Dermis microvascular lymphatic vessel endothelial cell (primary cell): ENCODE measurements at regions not wholly inside any gene's neighbourhood (a gene's known extent, or its start where the extent isn't known, plus 50 kb on each side); places are given as distances from the start of the nearest gene placed in this dataset.
"Not testable (repeated sequence)": the region's sequence is repeated elsewhere in the genome, so short reads cannot be mapped to it uniquely, and the experiment has no call there.

Experiments used
- DNase-seq, 2 donors: peaks; one replicate each; pipeline versions ENCODE4 v3.0.0 to v3.0.0-alpha.2; 2010; ENCODE audit warnings: low read depth in 2 of 2

DNA sequence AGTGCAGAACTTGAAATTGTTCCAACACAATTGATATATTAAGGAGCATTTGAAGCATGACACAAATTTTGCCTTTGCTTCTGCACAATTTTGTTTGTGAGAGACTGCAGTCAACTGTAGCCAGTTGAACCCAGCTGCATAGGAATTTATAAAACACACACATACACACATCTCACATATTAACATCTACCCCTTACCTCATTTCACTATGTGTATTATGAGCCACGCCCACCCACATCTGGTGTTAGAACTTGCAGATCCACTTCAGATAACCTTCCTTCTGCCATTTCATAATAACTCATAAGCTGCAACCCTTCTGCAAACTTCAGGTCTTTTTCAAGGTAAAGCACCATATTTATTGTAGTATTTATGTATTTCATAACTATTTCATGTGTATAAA, 188.1 kb upstream of the WDFY3 start:
- DNase-seq: no peak

DNA sequence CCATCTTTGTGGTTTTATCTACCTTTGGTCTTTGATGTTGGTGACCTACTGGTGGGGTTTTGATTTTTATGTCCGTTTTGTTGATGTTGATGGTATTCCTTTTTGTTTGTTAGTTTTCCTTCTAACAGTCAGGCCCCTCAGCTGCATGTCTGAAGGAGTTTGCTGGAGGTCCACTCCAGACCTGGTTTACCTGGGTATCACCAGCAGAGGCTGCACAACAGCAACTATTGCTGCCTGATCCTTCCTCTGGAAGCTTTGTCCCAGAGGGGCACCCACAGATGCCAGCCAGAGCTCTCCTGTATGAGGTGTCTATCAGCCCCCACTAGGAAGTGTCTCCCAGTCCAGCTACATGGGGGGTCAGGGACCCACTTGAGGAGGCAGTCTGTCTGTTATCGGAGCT, 199.3 kb upstream of the WDFY3 start:
- no peak for DNase-seq

DNA sequence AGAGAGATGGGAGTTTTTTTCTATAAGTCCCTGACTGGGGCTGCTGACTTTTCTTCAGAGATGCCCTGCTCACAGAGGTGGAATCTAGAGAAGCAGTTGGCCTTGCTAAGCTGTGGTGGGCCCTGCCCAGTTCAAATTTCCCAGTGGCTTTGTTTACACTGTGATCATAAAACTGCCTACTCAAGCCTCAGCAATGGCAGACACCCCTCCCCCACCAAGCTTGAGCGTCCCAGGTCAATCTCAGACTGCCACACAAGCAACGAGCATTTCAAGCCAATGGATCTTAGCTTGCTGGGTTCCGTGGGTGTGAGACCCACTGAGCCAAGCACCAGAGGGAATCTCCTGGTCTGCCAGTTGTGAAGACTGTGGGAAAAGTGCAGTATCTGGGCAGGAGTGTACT, 199.8 kb upstream of the WDFY3 start:
- DNase-seq: no peak

DNA sequence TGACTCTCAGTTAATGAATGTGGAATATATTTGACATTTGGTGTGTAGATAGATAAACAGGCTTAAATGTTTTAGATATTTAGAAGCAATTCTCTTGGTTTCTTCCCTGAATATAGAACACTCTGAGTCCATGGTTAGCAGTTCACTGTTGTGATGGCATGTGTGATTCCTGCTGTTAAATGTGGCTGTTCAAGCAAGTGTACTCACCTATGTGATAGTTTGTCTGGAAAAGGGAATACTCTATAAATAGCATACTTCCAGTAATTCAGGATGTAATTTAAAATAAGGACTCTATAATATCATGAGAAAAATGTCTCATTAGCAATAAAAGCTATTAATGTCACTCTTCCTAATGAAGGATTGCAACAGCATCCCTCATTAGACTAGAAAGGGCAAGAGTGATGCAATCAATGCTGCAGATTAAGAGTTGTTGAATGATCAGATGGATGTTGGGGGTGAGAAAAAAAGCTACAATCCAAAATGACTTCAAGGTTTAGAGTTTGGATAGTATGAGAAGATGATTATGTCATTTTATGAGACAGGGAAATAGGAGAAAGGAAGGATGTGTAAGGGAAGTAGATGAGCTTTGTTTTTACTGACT, 201.8 kb upstream of the WDFY3 start:
- no peak for DNase-seq

DNA sequence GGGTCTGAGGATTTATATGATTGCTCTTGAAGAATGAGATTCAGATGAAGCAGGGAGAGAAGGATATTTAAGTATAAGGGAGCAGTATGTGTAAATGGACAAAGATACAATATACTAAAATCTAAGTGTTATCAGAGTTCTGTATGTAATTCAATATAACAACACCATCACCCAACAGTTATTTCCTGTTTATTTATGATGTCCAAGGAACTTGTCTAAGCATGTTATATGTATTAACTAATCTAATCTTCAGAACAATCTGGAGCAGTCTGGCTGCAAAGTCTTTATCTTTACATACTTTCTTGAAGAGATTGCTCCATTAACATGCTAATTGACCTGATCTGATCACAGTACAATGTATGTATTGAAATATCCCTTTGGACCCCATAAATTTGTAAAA, 203.8 kb upstream of the WDFY3 start:
- DNase-seq: no peak

DNA sequence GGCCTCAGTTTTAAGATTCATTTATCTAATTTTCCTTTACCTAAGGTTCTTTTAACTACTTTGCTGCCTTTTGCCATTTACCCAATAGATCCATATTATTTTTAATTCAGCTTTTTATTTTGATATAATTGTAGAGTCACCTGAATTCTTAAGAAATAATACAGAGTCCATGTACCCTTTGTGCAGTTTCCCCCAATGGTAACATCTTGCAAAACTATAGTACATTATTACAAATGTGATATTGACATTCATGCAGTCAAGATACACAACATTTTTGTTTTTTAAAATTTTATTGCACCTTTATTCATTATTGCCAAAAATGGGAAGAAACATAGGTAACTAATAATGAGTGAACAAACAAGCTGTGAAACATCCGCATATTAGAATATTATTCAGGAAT, 208.7 kb upstream of the WDFY3 start:
- no peak for DNase-seq

DNA sequence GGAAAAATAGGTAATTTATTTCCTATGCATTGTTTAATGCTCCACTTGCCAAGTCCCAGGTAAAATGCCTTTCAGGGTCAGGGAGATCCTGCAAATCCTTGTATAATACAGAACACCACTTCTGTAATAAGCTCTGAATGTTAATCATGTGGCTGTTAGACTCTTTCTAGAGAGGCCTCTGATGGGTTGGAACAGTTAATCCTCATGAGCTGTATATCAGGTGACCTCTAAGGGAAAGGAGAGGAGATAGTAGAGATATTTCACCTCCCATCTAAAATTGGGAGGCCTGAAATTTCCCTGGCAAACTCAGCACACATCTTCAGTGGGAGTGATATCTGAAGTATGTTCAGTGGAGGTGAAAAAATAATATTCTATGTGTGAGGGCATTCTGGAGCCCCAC, 210.6 kb upstream of the WDFY3 start:
- no peak for DNase-seq

DNA sequence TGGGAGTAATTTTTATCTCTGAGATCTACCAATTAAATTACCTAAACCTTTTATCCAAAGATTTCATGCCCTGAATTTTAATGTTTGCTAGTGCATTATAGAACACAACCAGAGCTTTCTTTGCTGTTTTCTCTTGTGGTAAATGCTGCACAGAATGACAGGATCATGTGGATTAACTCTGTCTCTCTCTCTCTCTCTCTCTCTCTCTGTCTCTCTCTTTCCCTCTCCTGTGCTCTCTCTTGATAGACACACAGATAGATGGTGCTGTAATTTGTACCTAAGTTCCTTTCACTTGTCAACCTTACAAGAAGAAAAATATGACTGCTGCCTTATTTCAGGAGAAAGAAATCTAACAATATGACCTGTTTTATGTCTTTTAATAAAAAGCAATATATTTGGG, 211.2 kb upstream of the WDFY3 start:
- no peak for DNase-seq

DNA sequence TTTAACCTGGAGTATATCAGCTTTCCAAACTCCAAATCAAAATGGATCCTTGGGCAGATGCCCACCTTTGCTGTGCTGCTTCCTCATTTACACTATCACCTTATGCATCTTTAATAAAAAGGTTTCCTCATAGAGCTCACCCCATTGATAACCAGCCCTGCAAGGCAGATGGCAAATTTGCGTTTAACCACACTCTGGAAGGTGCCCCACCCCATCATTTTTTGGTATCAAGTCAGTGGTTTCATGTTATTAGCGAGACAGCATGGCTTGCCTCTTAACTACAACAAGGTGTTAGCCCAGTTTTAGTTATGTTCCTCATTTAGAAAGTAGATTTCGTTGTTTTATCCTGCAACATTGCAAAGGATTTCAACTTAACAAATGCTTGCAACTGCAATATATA, 214.0 kb upstream of the WDFY3 start:
- DNase-seq: no peak

DNA sequence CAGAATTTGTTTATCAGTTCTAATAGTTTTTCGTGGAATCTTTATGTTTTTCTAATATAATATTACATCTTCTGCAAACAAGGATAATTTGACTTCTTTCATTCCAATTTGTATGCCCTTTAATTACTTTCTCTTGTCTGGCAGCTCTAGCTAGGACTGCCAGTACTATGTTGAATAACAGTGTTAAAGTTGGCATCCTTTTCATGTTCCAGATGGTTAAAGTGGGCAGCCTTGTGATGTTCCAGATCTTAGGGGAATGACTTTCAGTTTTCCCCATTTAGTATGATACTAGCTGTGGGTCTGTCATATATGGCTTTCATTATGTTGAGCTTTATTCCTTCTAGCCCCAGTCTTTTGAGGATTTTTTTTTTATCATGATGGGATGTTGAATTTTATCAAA, 220.6 kb upstream of the WDFY3 start:
- no peak for DNase-seq

DNA sequence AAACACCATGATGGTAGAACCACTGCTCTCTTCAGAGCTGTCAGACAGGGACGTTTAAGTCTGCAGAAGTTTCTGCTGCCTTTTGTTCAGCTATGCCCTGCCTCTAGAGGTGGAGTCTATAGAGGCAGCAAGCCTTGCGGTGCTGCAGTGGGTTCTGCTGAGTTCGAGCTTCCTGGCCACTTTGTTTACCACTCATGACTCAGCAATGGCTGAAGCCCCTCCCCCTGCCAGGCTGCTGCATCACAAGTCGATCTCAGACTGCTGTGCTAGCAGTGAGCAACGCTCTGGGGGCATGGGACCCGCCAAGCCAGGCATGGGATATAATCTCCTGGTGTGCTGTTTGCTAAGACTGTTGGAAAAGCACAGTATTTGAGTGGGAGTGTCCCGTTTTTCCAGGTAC, 229.5 kb upstream of the WDFY3 start:
- not testable (repeated sequence) for DNase-seq

DNA sequence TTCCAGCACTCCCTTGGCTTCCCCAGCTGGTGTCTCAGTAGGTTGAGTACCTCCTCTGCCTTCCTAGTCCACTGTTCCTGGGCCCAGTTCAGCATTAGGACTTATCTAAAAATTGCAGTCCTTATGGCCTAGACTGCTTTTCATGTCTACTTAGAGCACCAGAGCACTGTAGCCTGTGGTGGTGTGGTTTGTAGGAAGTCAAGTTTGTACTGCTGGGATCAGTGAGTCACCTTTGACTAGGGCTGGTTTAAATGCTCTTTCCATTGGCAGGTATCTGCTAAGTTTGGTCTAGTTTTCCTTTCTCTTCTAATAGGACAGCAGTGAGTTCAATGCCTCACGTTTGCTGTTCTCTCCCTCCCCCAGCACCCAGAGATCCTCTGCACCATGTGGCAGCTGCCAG, 233.6 kb upstream of the WDFY3 start:
- DNase-seq: no peak

DNA sequence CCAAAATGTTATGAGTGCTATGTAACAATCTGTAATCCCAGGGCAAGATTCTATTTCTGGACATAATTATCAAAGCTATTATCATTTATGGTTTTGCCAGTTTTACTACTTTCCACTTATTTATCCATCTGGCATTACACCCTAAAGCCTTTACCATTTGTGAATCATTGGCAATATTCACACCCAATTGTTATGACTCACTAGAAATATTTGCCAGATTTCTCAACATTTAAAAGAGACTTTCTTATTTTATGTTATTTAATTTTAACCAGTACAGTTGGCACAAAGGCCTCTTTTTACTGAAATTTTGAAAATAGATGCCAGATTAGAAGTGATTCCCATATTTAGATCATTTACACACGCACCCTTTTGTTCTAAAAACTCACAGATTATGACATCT, 242.7 kb upstream of the WDFY3 start:
- no peak for DNase-seq

DNA sequence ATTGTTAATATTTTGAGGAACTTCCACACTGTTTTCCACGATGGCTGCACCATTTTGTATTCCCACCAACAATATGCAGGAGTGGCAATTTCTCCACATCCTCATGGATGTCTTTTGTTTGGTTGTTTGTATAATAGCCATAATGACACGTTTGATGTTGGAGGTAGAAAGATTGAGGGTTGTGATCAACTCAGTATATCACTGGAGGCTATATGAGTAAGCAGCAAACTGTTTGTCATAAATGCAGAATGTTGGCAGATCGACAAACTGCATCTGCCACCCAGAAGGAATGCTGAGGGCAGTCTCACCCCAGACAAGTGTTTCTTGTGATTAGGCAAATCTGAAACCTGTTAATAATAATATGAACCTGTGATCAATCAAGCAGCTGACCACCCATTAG, 243.9 kb upstream of the WDFY3 start:
- no peak for DNase-seq

DNA sequence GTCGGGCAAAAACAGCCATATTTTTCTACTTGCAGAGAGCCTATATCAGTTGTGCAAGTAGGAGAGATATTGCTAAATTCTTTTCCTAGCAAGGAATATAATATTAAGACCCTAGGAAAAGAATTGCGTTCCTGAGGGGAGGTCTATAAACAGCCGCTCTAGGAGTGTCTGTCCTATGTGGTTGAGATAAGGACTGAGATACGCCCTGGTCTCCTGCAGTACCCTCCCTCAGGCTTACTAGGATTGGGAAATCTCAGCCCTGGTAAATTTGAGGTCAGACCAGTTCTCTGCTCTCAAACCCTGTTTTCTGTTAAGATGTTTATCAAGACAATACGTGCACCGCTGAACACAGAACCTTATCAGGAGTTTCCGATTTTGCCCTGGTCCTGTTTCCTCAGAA, 250.1 kb upstream of the WDFY3 start:
- not testable (repeated sequence) for DNase-seq

DNA sequence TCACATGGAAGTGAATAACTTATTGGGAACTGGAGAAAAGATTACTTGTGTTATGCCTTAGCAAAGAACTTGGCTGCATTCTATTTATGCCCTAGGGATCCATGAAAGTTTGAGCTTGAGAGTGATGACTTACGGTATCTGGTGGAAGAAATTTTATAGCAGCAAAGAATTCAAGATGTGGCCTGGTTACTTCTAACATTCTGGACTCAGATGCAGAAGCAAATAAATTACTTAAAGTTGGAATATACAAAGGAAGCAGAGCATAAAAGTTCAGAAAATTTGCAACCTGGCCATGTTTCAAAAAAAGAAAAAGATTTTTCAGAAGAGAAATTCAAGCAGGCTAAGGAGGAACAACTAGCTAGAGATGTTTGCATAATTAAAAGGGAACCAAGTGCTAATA, 252.3 kb upstream of the WDFY3 start:
- DNase-seq: no peak

DNA sequence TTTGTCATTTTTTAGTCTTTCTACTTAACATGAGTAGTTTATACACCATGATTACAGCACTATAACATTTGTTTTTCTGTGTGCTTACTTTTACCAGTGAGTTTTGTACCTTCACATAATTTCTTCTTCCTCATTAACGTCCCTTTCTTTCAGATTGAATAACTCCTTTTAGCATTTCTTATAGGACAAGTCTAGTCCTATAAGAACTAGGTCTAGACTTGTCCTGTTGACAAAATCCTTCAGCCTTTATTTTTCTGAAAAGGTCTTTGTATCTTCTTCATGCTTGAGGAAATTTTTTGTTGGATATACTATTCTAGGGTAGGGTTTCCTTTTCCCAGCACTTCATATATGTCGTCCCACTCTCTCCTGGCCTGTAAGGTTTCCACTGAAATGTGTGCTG, 253.3 kb upstream of the ARHGAP24 start:
- DNase-seq: no peak

DNA sequence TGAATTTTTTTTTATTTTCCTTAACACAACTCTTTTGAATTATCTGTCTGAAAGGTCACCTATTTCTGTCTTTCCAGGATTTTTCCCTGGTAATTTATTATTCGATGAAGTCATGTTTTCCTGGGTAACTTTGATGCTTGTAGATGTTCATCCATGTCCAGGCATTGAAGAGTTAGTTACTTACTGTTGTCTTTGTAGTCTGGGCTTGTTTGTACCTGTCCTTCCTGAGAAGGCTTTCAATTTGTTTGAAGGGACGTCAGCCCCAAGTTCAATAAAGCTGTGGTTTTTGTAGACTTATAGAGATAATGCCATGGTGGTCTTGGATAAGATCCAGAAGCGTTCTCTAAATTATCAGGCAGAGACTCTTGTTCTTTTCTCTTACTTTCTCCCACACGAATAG, 252.4 kb upstream of the ARHGAP24 start:
- no peak for DNase-seq

DNA sequence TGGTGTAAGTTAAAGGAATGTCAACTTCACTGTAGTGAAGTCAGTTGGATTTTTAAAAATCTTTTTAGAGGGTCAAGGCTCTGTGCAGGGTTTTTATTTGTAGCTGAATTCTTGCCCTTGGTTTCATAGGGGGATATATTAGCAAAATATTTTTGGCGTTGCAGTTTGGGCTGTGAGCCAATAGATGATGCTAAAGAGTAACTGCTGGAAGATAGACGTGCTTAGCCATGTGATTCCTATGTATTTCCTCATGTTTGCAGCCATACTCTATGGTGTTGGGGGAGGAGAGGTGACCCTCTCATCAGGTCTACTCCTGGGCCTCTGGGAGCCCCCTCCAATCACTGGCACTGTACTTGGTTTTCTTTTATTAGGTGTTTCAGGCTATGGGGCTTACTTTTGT, 246.7 kb upstream of the ARHGAP24 start:
- DNase-seq: no peak

DNA sequence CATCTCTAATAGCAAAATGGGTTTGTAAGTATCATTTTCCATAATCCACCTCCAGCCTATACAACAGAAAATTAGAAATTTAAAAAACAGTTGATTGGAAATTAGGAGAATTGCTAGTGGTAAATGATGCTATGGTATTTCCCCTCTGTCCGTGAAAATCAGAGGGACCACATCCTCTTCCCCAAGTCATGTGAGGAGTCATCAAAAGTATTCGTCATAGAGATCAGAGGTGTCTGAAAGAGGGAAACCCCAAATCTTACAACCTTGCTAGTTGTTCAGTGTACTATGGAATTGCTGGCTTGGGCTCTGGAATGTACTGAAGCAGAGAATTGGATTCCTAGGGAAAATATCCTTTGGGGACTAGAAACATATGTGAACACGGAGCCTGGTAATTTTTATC, 241.4 kb upstream of the ARHGAP24 start:
- no peak for DNase-seq

DNA sequence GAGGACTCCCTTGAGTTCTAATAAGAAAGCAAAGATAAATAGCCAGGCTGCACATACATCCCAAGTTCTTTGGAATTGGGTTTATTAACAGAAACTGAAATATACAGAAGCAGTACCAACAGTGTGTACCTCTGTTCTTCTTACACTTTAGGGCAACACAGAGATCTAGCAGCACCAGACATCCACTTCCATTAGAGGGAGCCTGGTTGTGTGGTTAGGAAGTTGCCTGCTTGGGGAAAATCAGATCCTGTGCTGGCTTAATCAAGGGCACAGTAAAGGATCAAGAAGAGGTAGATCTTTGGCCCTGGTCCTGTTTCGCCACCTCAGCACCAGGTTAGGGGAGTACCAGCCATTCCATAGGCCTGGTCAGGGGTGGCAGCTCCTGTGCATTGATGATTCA, 231.1 kb upstream of the ARHGAP24 start:
- no peak for DNase-seq

DNA sequence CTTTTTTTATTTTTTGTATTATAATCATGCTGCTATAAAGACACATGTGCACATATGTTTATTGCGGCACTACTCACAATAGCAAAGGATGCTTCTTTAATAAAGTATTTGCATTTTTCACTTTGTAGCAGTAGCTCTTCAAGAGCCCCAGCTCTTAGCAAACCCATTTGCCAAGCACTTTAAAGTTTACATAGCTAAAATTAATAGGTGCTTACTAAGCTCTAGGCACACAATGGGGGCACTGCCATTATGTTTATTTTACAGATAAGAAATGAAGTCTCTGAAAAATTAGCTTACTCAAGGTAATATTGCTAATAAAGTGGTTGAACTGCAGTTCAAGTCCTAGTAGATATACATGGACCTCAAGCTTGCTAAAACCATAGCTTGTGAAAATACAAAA, 230.3 kb upstream of the ARHGAP24 start:
- no peak for DNase-seq

DNA sequence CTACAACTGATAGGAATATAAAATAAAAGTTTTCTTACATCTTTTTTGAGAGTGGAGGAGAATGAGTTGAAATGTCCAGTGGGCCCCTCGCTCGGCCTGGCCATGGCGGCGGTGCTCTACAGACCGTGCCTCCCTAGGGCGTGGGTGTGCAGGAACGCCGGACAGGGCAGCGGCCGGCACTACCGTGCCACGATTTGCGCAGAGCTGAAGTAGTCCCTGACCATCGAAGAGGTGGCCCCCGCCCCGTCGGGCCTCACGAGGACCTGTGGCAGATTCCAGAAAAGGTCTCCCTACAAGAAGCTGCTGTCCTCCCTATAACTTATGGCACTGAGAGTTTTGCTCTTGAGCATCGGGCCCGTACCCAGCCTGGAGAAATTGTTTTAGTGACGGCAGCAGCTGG, 228.9 kb upstream of the ARHGAP24 start:
- no peak for DNase-seq

DNA sequence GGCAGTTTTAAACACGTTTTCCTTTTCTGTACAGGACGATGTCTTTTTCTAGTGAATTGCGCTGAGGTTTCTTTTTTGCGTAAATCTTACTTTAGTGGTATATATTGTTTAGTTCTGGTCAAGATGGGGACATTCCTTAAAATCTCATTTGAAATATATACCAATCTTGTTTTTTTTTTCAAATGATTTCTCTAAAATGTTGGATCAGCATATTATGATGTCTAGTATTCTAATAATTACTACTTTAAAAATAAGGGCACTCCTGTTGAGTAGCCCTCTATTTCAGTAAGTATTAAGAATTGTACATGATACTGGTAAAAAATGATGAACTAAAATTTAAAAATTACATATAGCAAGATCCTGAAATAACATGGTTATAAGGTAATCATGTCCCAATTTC, 224.1 kb upstream of the ARHGAP24 start:
- DNase-seq: no peak
